Neural cell (in vitro differentiated cells): ENCODE measurements at regions not wholly inside any gene's neighbourhood (a gene's known extent, or its start where the extent isn't known, plus 50 kb on each side); places are given as distances from the start of the nearest gene placed in this dataset.

ENCODE experiments used
- H2AFZ ChIP-seq: fragments of 200-600, 300-800 bp; sonication (generic), shearing (Covaris generic); 2 replicates; pipeline ENCODE4 v1.6.0; 2014; ENCODE audit warnings: low read depth, mild to moderate bottlenecking, antibody characterized with exemption, low read length, moderate library complexity
- H3F3A ChIP-seq: fragments of 200-600 bp; shearing (Covaris generic); 2 replicates; pipeline ENCODE4 v1.6.1; 2016; ENCODE audit warnings: mild to moderate bottlenecking, moderate library complexity, mixed read lengths, antibody characterized with exemption, low read length; ENCODE audit not compliant: insufficient read depth, poor library complexity, severe bottlenecking
- H3K27ac ChIP-seq: fragments of 200-600, 300-800 bp; sonication (generic), shearing (Covaris generic); 2 replicates; pipeline ENCODE4 v1.5.1; 2014; ENCODE audit warnings: mild to moderate bottlenecking, low read length, moderate library complexity
- H3K27me3 ChIP-seq: fragments of 300-800, 200-600 bp; sonication (generic), shearing (Covaris generic); 2 replicates; pipeline ENCODE4 v1.6.0; 2014; ENCODE audit warnings: mild to moderate bottlenecking, low read depth, low read length, moderate library complexity; ENCODE audit not compliant: insufficient read depth
- H3K36me3 ChIP-seq: fragments of 300-800, 200-600 bp; sonication (generic), shearing (Covaris generic); 2 replicates; pipeline ENCODE4 v1.5.1; 2014; ENCODE audit warnings: mild to moderate bottlenecking, antibody characterized with exemption, low read length, moderate library complexity; ENCODE audit not compliant: insufficient read depth
- H3K4me2 ChIP-seq: fragments of 300-800, 200-600 bp; sonication (generic), shearing (Covaris generic); 2 replicates; pipeline ENCODE4 v1.6.0; 2014; ENCODE audit warnings: mild to moderate bottlenecking, low read length
- H3K4me3 ChIP-seq: fragments of 300-800, 200-600 bp; sonication (generic), shearing (Covaris generic); 2 replicates; pipeline ENCODE4 v1.5.1; 2014; ENCODE audit warnings: mild to moderate bottlenecking, low read length, moderate library complexity
- H3K79me2 ChIP-seq: fragments of 200-600 bp; shearing (Covaris generic); replicated peaks from 2 replicates; pipeline ENCODE4 v1.6.0; 2014; ENCODE audit warnings: mild to moderate bottlenecking, low read length, moderate library complexity; ENCODE audit not compliant: insufficient read depth
- H3K9ac ChIP-seq: fragments of 300-800, 200-600 bp; sonication (generic), shearing (Covaris generic); 2 replicates; pipeline ENCODE4 v1.6.1; 2016; ENCODE audit warnings: mild to moderate bottlenecking, low read length, mixed read lengths
- H3K9me2 ChIP-seq: fragments of 200-600 bp; shearing (Covaris generic); 2 replicates; pipeline ENCODE4 v1.6.1; 2016; ENCODE audit warnings: mild to moderate bottlenecking, low read length, mixed read lengths; ENCODE audit not compliant: insufficient read depth
- H3K9me3 ChIP-seq: fragments of 200-600, 300-800 bp; sonication (generic), shearing (Covaris generic); 2 replicates; pipeline ENCODE4 v1.6.1; 2016; ENCODE audit warnings: mild to moderate bottlenecking, mixed run types, low read length, moderate library complexity, mixed read lengths
- H4K20me1 ChIP-seq: fragments of 200-600 bp; shearing (Covaris generic); 2 replicates; pipeline ENCODE4 v1.6.1; 2016; ENCODE audit warnings: mild to moderate bottlenecking, mixed run types; ENCODE audit not compliant: insufficient read depth
- CTCF ChIP-seq: fragments of 450-650 bp; IDR thresholded peaks from 2 replicates; pipeline ENCODE4 v1.5.1; 2014; ENCODE audit warnings: antibody characterized with exemption, mild to moderate bottlenecking, moderate library complexity; ENCODE audit not compliant: poor library complexity, severe bottlenecking
- EP300 ChIP-seq: fragments of 450-650 bp; conservative IDR thresholded peaks from 2 replicates; pipeline ENCODE4 v1.6.1; 2014; ENCODE audit warnings: antibody characterized with exemption, mild to moderate bottlenecking, moderate library complexity; ENCODE audit not compliant: poor library complexity, severe bottlenecking
- EZH2 ChIP-seq: fragments of 200-600, 300-800 bp; shearing (Covaris generic), sonication (generic); IDR thresholded peaks from 2 replicates; pipeline ENCODE4 v1.6.1; 2014; ENCODE audit warnings: antibody characterized with exemption, low read length, borderline replicate concordance, mild to moderate bottlenecking; ENCODE audit not compliant: insufficient read depth, poor library complexity, severe bottlenecking
- MXI1 ChIP-seq: fragments of 450-650 bp; conservative IDR thresholded peaks from 2 replicates; pipeline ENCODE4 v1.6.1; 2014; ENCODE audit warnings: antibody characterized with exemption, mild to moderate bottlenecking; ENCODE audit not compliant: poor library complexity, severe bottlenecking
- POLR2AphosphoS5 ChIP-seq: IDR thresholded peaks from 2 replicates; pipeline ENCODE4 v1.6.1; 2012
- RAD21 ChIP-seq: fragments of 450-650 bp; conservative IDR thresholded peaks from 2 replicates; pipeline ENCODE4 v1.6.1; 2014; ENCODE audit warnings: antibody characterized with exemption, mild to moderate bottlenecking, moderate library complexity
- SMC3 ChIP-seq: fragments of 450-650 bp; conservative IDR thresholded peaks from 2 replicates; pipeline ENCODE4 v1.6.1; 2014; ENCODE audit warnings: antibody characterized with exemption, mild to moderate bottlenecking, moderate library complexity; ENCODE audit not compliant: poor library complexity
- TAF1 ChIP-seq: IDR thresholded peaks from 2 replicates; pipeline ENCODE4 v1.6.1; 2012; ENCODE audit warnings: low read depth
- TF ChIP-seq, protein P1 (sequence below): IDR thresholded peaks from 2 replicates; pipeline ENCODE4 v1.6.1; 2012; ENCODE audit warnings: borderline replicate concordance

GRCh38 chr5:104736073-104736472 is 1173.5 kb upstream of the NUDT12 start:
- no peak overlapping the region for H3K9ac ChIP-seq
- no peak overlapping the region for H3K4me3 ChIP-seq
- no peaks in the 10 kb centered on the region for H3K9me2 ChIP-seq
- no peaks in the 10 kb centered on the region for H3K36me3 ChIP-seq
- no peak overlapping the region for H3K27ac ChIP-seq
- no peaks in the 10 kb centered on the region for H3K27me3 ChIP-seq
- H3K4me2 ChIP-seq: no peak overlapping the region
- H3K9me3 ChIP-seq: no peaks in the 10 kb centered on the region
- H3F3A ChIP-seq: no peaks in the 10 kb centered on the region
- TF ChIP-seq RAD21 (no peak), EZH2 (no peak), MXI1 (no peak), EP300 (no peak), TAF1 (no peak), SMC3 (no peak), CTCF (no peak), POLR2AphosphoS5 (no peak)
- TF ChIP-seq, protein P1, sequence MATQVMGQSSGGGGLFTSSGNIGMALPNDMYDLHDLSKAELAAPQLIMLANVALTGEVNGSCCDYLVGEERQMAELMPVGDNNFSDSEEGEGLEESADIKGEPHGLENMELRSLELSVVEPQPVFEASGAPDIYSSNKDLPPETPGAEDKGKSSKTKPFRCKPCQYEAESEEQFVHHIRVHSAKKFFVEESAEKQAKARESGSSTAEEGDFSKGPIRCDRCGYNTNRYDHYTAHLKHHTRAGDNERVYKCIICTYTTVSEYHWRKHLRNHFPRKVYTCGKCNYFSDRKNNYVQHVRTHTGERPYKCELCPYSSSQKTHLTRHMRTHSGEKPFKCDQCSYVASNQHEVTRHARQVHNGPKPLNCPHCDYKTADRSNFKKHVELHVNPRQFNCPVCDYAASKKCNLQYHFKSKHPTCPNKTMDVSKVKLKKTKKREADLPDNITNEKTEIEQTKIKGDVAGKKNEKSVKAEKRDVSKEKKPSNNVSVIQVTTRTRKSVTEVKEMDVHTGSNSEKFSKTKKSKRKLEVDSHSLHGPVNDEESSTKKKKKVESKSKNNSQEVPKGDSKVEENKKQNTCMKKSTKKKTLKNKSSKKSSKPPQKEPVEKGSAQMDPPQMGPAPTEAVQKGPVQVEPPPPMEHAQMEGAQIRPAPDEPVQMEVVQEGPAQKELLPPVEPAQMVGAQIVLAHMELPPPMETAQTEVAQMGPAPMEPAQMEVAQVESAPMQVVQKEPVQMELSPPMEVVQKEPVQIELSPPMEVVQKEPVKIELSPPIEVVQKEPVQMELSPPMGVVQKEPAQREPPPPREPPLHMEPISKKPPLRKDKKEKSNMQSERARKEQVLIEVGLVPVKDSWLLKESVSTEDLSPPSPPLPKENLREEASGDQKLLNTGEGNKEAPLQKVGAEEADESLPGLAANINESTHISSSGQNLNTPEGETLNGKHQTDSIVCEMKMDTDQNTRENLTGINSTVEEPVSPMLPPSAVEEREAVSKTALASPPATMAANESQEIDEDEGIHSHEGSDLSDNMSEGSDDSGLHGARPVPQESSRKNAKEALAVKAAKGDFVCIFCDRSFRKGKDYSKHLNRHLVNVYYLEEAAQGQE: no peak
- no peaks in the 10 kb centered on the region for H3K79me2 ChIP-seq
- no peaks in the 10 kb centered on the region for H4K20me1 ChIP-seq
- H2AFZ ChIP-seq: no peak overlapping the region

- Histone ChIP-seq H3K4me2 (no peak overlapping the region), H3K27ac (no peak overlapping the region), H3K9me3 (no peaks in the 10 kb centered on the region), H3K4me3 (no peak overlapping the region), H3K9ac (no peak overlapping the region), H3K79me2 (no peaks in the 10 kb centered on the region), H3K9me2 (no peaks in the 10 kb centered on the region), H4K20me1 (no peaks in the 10 kb centered on the region), H3K36me3 (no peaks in the 10 kb centered on the region), H3K27me3 (no peaks in the 10 kb centered on the region), H2AFZ (no peak overlapping the region), H3F3A (no peaks in the 10 kb centered on the region)
- no peak for TF ChIP-seq POLR2AphosphoS5
- TF ChIP-seq RAD21: no peak
- TF ChIP-seq EP300: no peak
Observed at GRCh38 chr5:104734046-104734445, 1171.5 kb upstream of the NUDT12 start.
